SU-DHL-6 (cell line): ENCODE measurements at regions not wholly inside any gene's neighbourhood (a gene's known extent, or its start where the extent isn't known, plus 50 kb on each side); places are given as distances from the start of the nearest gene placed in this dataset.
"Not testable (repeated sequence)": the region's sequence is repeated elsewhere in the genome, so short reads cannot be mapped to it uniquely, and the experiment has no call there.

Source experiments
- H2AFZ ChIP-seq: fragments of 200-600 bp; sonication (generic); 2 replicates; pipeline ENCODE4 v1.6.1; 2014; ENCODE audit warnings: low read depth, mild to moderate bottlenecking, moderate library complexity, mixed read lengths, antibody characterized with exemption, low read length; ENCODE audit not compliant: severe bottlenecking
- H3F3A ChIP-seq: fragments of 200-600 bp; shearing (Covaris generic); 2 replicates; pipeline ENCODE4 v1.6.0; 2016; ENCODE audit warnings: antibody characterized with exemption, mild to moderate bottlenecking; ENCODE audit not compliant: insufficient read depth
- H3K27ac ChIP-seq: fragments of 200-600 bp; sonication (generic); 2 replicates; pipeline ENCODE4 v1.5.1; 2016; ENCODE audit warnings: low read depth, mild to moderate bottlenecking, low read length, moderate library complexity, mixed read lengths
- H3K27me3 ChIP-seq: fragments of 200-600 bp; sonication (generic), shearing (Covaris generic); 2 replicates; pipeline ENCODE4 v1.6.0; 2014; ENCODE audit warnings: mild to moderate bottlenecking, low read length
- H3K36me3 ChIP-seq: fragments of 200-600 bp; sonication (generic); 2 replicates; pipeline ENCODE4 v1.6.1; 2014; ENCODE audit warnings: mild to moderate bottlenecking, low read length, mixed read lengths
- H3K4me2 ChIP-seq: fragments of 300-600, 200-600 bp; shearing (Covaris generic), sonication (generic); 2 replicates; pipeline ENCODE4 v1.6.0; 2014; ENCODE audit warnings: low read length, low read depth, mild to moderate bottlenecking; ENCODE audit not compliant: poor library complexity, severe bottlenecking
- H3K4me3 ChIP-seq: fragments of 200-600 bp; sonication (generic); 2 replicates; pipeline ENCODE4 v1.5.1; 2014; ENCODE audit warnings: antibody characterized with exemption, low read length, mild to moderate bottlenecking, mixed read lengths; ENCODE audit not compliant: insufficient read depth, poor library complexity, severe bottlenecking
- H3K79me2 ChIP-seq: fragments of 200-600 bp; sonication (generic); 2 replicates; pipeline ENCODE4 v1.6.1; 2014; ENCODE audit warnings: mild to moderate bottlenecking, low read length, moderate library complexity; ENCODE audit not compliant: insufficient read depth
- H3K9ac ChIP-seq: fragments of 200-600 bp; sonication (generic); 2 replicates; pipeline ENCODE4 v1.7.0; 2014; ENCODE audit warnings: mild to moderate bottlenecking, low read length
- H3K9me2 ChIP-seq: fragments of 200-600 bp; sonication (generic); replicated peaks from 2 replicates; pipeline ENCODE4 v1.6.1; 2014; ENCODE audit warnings: low read length; ENCODE audit not compliant: insufficient read depth
- H3K9me3 ChIP-seq: fragments of 200-600 bp; sonication (generic); 2 replicates; pipeline ENCODE4 v1.6.1; 2014; ENCODE audit warnings: low read length, mixed read lengths; ENCODE audit not compliant: insufficient read depth
- H4K20me1 ChIP-seq: fragments of 200-600 bp; sonication (generic); 2 replicates; pipeline ENCODE4 v1.6.1; 2014; ENCODE audit warnings: low read depth, mild to moderate bottlenecking, antibody characterized with exemption, low read length, moderate library complexity, mixed read lengths
- EZH2phosphoT487 ChIP-seq: fragments of 200-600 bp; sonication (generic), shearing (Covaris generic); conservative IDR thresholded peaks from 2 replicates; pipeline ENCODE4 v1.6.1; 2018; ENCODE audit warnings: mild to moderate bottlenecking, antibody characterized with exemption, low read length, moderate library complexity, mixed read lengths
- TF ChIP-seq, protein P1 (sequence below): fragments of 200-600 bp; sonication (generic); IDR thresholded peaks from one replicate; pipeline ENCODE4 v1.5.1; 2017; ENCODE audit warnings: antibody characterized with exemption, mild to moderate bottlenecking, low read length, moderate library complexity; ENCODE audit not compliant: insufficient read depth, poor library complexity, severe bottlenecking

DNA sequence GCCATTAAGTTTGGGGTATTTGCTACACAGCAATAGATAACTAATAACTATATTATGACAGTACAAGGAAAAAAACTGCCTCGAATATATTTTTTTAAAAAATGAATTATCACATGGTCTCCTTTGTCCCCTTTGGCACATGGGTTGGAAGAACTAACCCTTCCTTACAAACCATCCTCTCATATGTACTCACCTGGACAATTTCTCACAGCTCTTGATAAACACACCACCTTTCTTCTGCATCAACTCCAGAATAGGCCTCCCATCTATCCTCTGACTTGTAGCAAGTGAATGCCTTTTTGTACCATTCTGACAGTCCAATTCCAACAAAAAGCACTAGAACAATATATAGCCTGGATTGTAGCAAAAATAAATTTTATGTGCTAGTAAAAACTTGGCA, 78.7 kb upstream of the LARP1 start:
- no peak for TF ChIP-seq EZH2phosphoT487
- TF ChIP-seq, protein P1, sequence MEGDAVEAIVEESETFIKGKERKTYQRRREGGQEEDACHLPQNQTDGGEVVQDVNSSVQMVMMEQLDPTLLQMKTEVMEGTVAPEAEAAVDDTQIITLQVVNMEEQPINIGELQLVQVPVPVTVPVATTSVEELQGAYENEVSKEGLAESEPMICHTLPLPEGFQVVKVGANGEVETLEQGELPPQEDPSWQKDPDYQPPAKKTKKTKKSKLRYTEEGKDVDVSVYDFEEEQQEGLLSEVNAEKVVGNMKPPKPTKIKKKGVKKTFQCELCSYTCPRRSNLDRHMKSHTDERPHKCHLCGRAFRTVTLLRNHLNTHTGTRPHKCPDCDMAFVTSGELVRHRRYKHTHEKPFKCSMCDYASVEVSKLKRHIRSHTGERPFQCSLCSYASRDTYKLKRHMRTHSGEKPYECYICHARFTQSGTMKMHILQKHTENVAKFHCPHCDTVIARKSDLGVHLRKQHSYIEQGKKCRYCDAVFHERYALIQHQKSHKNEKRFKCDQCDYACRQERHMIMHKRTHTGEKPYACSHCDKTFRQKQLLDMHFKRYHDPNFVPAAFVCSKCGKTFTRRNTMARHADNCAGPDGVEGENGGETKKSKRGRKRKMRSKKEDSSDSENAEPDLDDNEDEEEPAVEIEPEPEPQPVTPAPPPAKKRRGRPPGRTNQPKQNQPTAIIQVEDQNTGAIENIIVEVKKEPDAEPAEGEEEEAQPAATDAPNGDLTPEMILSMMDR = no peak
- Histone ChIP-seq H3K27me3 (no peaks in the 10 kb centered on the region), H3K79me2 (no peaks in the 10 kb centered on the region), H3K4me3 (no peak overlapping the region), H4K20me1 (no peaks in the 10 kb centered on the region), H3K9me3 (no peaks in the 10 kb centered on the region), H3K4me2 (no peak overlapping the region), H3F3A (peaks cover under 1% of the 10 kb centered on the region; the same call in 1 of the 2 replicates), H3K27ac (no peak overlapping the region), H2AFZ (no peak overlapping the region), H3K9ac (no peak overlapping the region), H3K9me2 (no peaks in the 10 kb centered on the region), H3K36me3 (no peaks in the 10 kb centered on the region)

DNA sequence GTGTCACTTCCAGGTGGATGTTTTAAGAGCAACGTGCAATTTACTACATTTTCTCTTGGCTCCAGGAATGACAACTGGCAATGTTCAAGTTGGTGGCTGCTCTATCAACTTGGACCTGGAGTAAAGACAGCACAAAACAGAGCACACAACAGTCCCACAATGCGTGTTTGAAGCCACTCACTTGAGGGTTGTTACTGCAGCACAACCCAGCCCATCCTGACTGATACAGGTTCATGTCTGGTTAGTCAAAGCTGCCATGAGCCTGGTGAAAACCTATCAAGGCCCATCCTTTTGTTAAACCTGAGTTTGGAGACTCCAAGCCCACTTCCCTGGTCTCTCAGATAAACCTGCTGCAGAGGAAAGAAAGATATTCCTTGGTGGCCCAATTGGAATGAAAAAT, 81.1 kb upstream of the LARP1 start:
- no peak overlapping the region for H3K4me3 ChIP-seq
- H3F3A ChIP-seq = no peaks in the 10 kb centered on the region
- H4K20me1 ChIP-seq = no peaks in the 10 kb centered on the region
- TF ChIP-seq EZH2phosphoT487 = no peak
- TF ChIP-seq, protein P1 = no peak
- no peak overlapping the region for H3K27ac ChIP-seq
- H3K9ac ChIP-seq = no peak overlapping the region
- no peaks in the 10 kb centered on the region for H3K36me3 ChIP-seq
- no peaks in the 10 kb centered on the region for H3K9me2 ChIP-seq
- no peaks in the 10 kb centered on the region for H3K79me2 ChIP-seq
- no peaks in the 10 kb centered on the region for H3K9me3 ChIP-seq
- no peaks in the 10 kb centered on the region for H3K27me3 ChIP-seq
- no peak overlapping the region for H3K4me2 ChIP-seq
- no peak overlapping the region for H2AFZ ChIP-seq

GRCh38 chr5:154673506-154673905, 81.7 kb upstream of the LARP1 start:
- Histone ChIP-seq H3K79me2 (no peaks in the 10 kb centered on the region), H3K9me2 (no peaks in the 10 kb centered on the region), H2AFZ (no peak overlapping the region), H3K4me3 (no peak overlapping the region), H3K27ac (no peak overlapping the region), H3K36me3 (no peaks in the 10 kb centered on the region), H3K9me3 (no peaks in the 10 kb centered on the region), H3K4me2 (no peak overlapping the region), H3K27me3 (no peaks in the 10 kb centered on the region), H3F3A (no peaks in the 10 kb centered on the region), H4K20me1 (no peaks in the 10 kb centered on the region), H3K9ac (no peak overlapping the region)
- no peak for TF ChIP-seq EZH2phosphoT487

GRCh38 chr5:154669913-154670312, 85.3 kb upstream of the LARP1 start:
- not testable (repeated sequence) for H3K9ac ChIP-seq, H3K9me3 ChIP-seq, H3K36me3 ChIP-seq, H3K27ac ChIP-seq, H3K27me3 ChIP-seq, H3K4me2 ChIP-seq, H2AFZ ChIP-seq, H3K9me2 ChIP-seq, H4K20me1 ChIP-seq, H3K4me3 ChIP-seq, H3F3A ChIP-seq, H3K79me2 ChIP-seq
